ENCODE measurements at regions not wholly inside any gene's neighbourhood (a gene's known extent, or its start where the extent isn't known, plus 50 kb on each side); places are given as distances from the start of the nearest gene placed in this dataset.

GRCh38 chr5:121429761-121430160, 421.9 kb upstream of the FTMT start:
- no peak for TF ChIP-seq CTCF (IDR thresholded peaks at IDR 0.05)
- no peak for TF ChIP-seq ZFX (IDR thresholded peaks at IDR 0.05; ENCODE audit: borderline replicate concordance)

All from 22Rv1 (cell line).